MM.1S (cell line): ENCODE measurements at regions not wholly inside any gene's neighbourhood (a gene's known extent, or its start where the extent isn't known, plus 50 kb on each side); places are given as distances from the start of the nearest gene placed in this dataset.

Experiments
- DNase-seq: peaks from one replicate; pipeline ENCODE4 v3.0.0-alpha.2; 2015
- H2AFZ ChIP-seq: fragments of 300-600 bp; sonication (generic); 2 replicates; pipeline ENCODE4 v1.6.0; 2016; ENCODE audit warnings: antibody characterized with exemption, low read length
- H3F3A ChIP-seq: fragments of 300-600 bp; sonication (generic); 2 replicates; pipeline ENCODE4 v1.6.1; 2016; ENCODE audit warnings: mild to moderate bottlenecking, antibody characterized with exemption, low read length, moderate library complexity, mixed read lengths; ENCODE audit not compliant: insufficient read depth
- H3K27ac ChIP-seq: fragments of 300-600 bp; sonication (generic); 2 replicates; pipeline ENCODE4 v1.5.1; 2016; ENCODE audit warnings: mild to moderate bottlenecking, low read length
- H3K27me3 ChIP-seq: fragments of 300-600 bp; sonication (generic); replicated peaks from 2 replicates; pipeline ENCODE4 v1.6.0; 2016; ENCODE audit warnings: low read length; ENCODE audit not compliant: insufficient read depth
- H3K36me3 ChIP-seq: fragments of 300-600 bp; sonication (generic); replicated peaks from 2 replicates; pipeline ENCODE4 v1.6.1; 2016; ENCODE audit warnings: mild to moderate bottlenecking, low read length, mixed read lengths; ENCODE audit not compliant: insufficient read depth
- H3K4me1 ChIP-seq: fragments of 300-600 bp; sonication (generic); 2 replicates; pipeline ENCODE4 v1.6.1; 2016; ENCODE audit warnings: low read length, mixed read lengths
- H3K4me2 ChIP-seq: fragments of 300-600 bp; sonication (generic); 2 replicates; pipeline ENCODE4 v1.6.0; 2016; ENCODE audit warnings: low read depth, low read length
- H3K4me3 ChIP-seq: fragments of 300-600 bp; sonication (generic); 2 replicates; pipeline ENCODE4 v1.5.1; 2016; ENCODE audit warnings: low read length, mixed read lengths
- H3K79me2 ChIP-seq: fragments of 300-600 bp; sonication (generic); 2 replicates; pipeline ENCODE4 v1.6.1; 2016; ENCODE audit warnings: mixed run types, low read length, mixed read lengths
- H3K9ac ChIP-seq: fragments of 300-600 bp; sonication (generic); 2 replicates; pipeline ENCODE4 v1.6.1; 2016; ENCODE audit warnings: low read length, mixed read lengths
- H3K9me2 ChIP-seq: fragments of 300-600 bp; sonication (generic); replicated peaks from 2 replicates; pipeline ENCODE4 v1.6.1; 2016; ENCODE audit warnings: mild to moderate bottlenecking, low read length, mixed read lengths; ENCODE audit not compliant: insufficient read depth
- H3K9me3 ChIP-seq: fragments of 300-600 bp; sonication (generic); replicated peaks from 2 replicates; pipeline ENCODE4 v1.6.1; 2016; ENCODE audit warnings: mild to moderate bottlenecking, low read length, mixed read lengths; ENCODE audit not compliant: insufficient read depth
- H4K20me1 ChIP-seq: fragments of 300-600 bp; sonication (generic); 2 replicates; pipeline ENCODE4 v1.6.1; 2016; ENCODE audit warnings: mild to moderate bottlenecking, low read length, moderate library complexity, mixed read lengths; ENCODE audit not compliant: insufficient read depth
- EZH2 ChIP-seq: fragments of 300-600 bp; sonication (generic); optimal IDR thresholded peaks from 2 replicates; pipeline ENCODE3; 2017; ENCODE audit warnings: low read depth, mild to moderate bottlenecking, antibody characterized with exemption, low read length, mixed read lengths
- EZH2phosphoT487 ChIP-seq: fragments of 300-600 bp; sonication (generic); IDR thresholded peaks from 2 replicates; pipeline ENCODE4 v1.6.1; 2018; ENCODE audit warnings: antibody characterized with exemption, low read length
- TF ChIP-seq, protein P1 (sequence below): fragments of 300-600 bp; sonication (generic); IDR thresholded peaks from 2 replicates; pipeline ENCODE4 v1.5.1; 2016; ENCODE audit warnings: antibody characterized with exemption, low read length, mixed read lengths

DNA sequence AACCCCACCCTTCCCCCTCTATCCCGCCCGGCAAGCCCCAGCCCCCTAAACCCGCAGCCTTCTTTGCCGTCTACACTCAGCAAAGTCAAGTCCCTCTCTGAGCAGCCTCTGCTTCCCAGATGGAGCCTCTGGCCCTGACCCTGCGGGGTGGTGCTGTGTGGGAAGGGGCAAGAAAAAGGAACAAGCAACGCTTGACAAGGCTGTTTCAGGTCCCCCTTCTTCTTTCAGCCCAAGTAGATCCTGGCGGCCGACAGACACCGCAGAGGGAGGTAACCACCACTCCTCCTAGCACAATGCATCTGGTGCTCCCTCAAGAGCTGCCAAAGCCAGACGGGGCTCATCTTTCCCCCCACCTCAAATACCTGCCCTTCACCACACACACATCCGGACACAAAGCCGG is 178.3 kb downstream of the ENGASE start:
- Histone ChIP-seq H3K79me2 (no peaks in the 10 kb centered on the region), H3F3A (no peaks in the 10 kb centered on the region), H3K9ac (no peak overlapping the region)

DNA sequence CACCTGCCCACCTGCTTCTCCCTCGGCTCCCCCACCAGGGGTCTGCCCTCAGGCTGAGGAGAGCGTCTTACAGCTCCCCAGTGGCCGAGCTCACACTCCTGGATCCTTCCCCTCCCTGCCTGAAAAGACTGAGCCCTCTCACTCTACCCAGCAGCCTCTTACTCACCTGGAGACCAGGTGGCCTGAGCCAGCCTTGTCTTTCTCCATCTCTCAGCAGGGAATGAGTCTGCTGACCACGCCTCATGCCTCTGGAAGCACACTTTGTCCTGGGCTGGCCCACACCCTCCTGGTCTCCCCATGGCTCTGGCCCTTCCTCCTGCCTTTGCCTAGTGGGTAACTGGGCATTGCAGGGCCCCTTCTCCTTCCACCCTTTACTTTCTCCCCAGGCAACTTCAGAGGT is 177.2 kb downstream of the ENGASE start:
- no peak overlapping the region for H3K9ac ChIP-seq
- no peaks in the 10 kb centered on the region for H3K4me1 ChIP-seq
- H3K9me2 ChIP-seq: no peaks in the 10 kb centered on the region
- no peaks in the 10 kb centered on the region for H3K9me3 ChIP-seq
- no peak for DNase-seq
- H3K36me3 ChIP-seq: no peaks in the 10 kb centered on the region
- H3K27ac ChIP-seq: no peak overlapping the region
- no peak for TF ChIP-seq EZH2
- TF ChIP-seq, protein P1, sequence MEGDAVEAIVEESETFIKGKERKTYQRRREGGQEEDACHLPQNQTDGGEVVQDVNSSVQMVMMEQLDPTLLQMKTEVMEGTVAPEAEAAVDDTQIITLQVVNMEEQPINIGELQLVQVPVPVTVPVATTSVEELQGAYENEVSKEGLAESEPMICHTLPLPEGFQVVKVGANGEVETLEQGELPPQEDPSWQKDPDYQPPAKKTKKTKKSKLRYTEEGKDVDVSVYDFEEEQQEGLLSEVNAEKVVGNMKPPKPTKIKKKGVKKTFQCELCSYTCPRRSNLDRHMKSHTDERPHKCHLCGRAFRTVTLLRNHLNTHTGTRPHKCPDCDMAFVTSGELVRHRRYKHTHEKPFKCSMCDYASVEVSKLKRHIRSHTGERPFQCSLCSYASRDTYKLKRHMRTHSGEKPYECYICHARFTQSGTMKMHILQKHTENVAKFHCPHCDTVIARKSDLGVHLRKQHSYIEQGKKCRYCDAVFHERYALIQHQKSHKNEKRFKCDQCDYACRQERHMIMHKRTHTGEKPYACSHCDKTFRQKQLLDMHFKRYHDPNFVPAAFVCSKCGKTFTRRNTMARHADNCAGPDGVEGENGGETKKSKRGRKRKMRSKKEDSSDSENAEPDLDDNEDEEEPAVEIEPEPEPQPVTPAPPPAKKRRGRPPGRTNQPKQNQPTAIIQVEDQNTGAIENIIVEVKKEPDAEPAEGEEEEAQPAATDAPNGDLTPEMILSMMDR: no peak
- TF ChIP-seq EZH2phosphoT487: no peak
- H3F3A ChIP-seq: no peaks in the 10 kb centered on the region
- no peak overlapping the region for H2AFZ ChIP-seq
- no peaks in the 10 kb centered on the region for H4K20me1 ChIP-seq
- no peak overlapping the region for H3K4me3 ChIP-seq
- H3K27me3 ChIP-seq: peaks cover 98% of the 10 kb centered on the region
- H3K4me2 ChIP-seq: no peak overlapping the region
- no peaks in the 10 kb centered on the region for H3K79me2 ChIP-seq

More for the DNA sequence above, 178.3 kb downstream of the ENGASE start:
- H3K9me3 ChIP-seq: no peaks in the 10 kb centered on the region
- H4K20me1 ChIP-seq: no peaks in the 10 kb centered on the region
- H3K4me1 ChIP-seq: no peaks in the 10 kb centered on the region
- DNase-seq: no peak
- H3K4me2 ChIP-seq: no peak overlapping the region
- no peak overlapping the region for H3K27ac ChIP-seq
- no peaks in the 10 kb centered on the region for H3K9me2 ChIP-seq
- TF ChIP-seq EZH2phosphoT487: no peak
- TF ChIP-seq, protein P1: no peak
- no peak for TF ChIP-seq EZH2
- no peak overlapping the region for H2AFZ ChIP-seq
- peaks cover 98% of the 10 kb centered on the region for H3K27me3 ChIP-seq
- H3K4me3 ChIP-seq: no peak overlapping the region
- H3K36me3 ChIP-seq: no peaks in the 10 kb centered on the region

DNA sequence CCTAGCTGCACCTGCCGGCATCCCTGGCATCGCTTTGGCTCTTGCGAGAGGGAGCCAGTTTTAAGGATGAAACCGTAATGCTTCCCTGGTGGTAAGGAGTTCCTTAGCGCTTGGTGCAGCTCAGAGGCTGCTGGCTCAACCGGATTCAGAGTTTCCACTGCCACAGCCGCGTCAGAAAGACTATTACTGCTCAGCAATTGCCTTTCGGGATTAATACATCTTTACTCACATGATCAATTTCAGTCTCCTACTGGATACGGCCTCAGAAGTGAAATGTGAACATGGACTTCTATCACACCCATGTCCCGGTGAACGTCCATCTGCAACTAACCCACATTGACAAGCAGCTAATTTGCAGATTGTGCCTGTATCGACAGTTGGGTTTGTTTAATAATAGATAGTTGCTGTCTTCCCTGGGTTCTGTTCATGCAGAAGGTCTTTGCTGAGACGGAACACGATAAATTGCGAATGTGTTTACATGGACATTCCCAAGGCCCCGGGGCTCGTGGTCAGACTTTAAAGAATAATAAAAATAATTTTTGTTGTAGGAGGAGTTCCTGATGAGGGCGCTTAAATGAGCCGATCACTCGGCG is 175.4 kb downstream of the ENGASE start:
- H2AFZ ChIP-seq: no peak overlapping the region
- H3K4me1 ChIP-seq: no peaks in the 10 kb centered on the region
- H3K9me3 ChIP-seq: no peaks in the 10 kb centered on the region
- no peaks in the 10 kb centered on the region for H4K20me1 ChIP-seq
- no peak overlapping the region for H3K4me2 ChIP-seq
- peaks cover 98% of the 10 kb centered on the region for H3K27me3 ChIP-seq
- H3F3A ChIP-seq: no peaks in the 10 kb centered on the region
- H3K9ac ChIP-seq: no peak overlapping the region
- H3K27ac ChIP-seq: no peak overlapping the region
- H3K36me3 ChIP-seq: no peaks in the 10 kb centered on the region
- no peak for DNase-seq
- TF ChIP-seq, protein P1: no peak
- peak; percentile 79 for TF ChIP-seq EZH2
- H3K4me3 ChIP-seq: no peak overlapping the region
- H3K79me2 ChIP-seq: no peaks in the 10 kb centered on the region
- no peaks in the 10 kb centered on the region for H3K9me2 ChIP-seq
